Mammary epithelial cell (primary cell): ENCODE measurements at regions not wholly inside any gene's neighbourhood (a gene's known extent, or its start where the extent isn't known, plus 50 kb on each side); places are given as distances from the start of the nearest gene placed in this dataset.

Experiments
- CTCF ChIP-seq, 2 donors: IDR thresholded peaks in 1 of 2; conservative IDR thresholded peaks in 1 of 2; 2 replicates each; pipeline ENCODE4 v1.5.1; 2011 to 2012; ENCODE audit warnings: inconsistent platforms in 2 of 2, low read length in 2 of 2, mild to moderate bottlenecking in 2 of 2, control low read depth in 1 of 2, low read depth in 1 of 2; ENCODE audit not compliant: insufficient read depth in 1 of 2; ENCODE audit errors: extremely low read depth in 1 of 2
- EZH2 ChIP-seq: IDR thresholded peaks from 2 replicates; pipeline ENCODE4 v1.6.1; 2012; ENCODE audit warnings: low read length, inconsistent platforms, borderline replicate concordance

DNA sequence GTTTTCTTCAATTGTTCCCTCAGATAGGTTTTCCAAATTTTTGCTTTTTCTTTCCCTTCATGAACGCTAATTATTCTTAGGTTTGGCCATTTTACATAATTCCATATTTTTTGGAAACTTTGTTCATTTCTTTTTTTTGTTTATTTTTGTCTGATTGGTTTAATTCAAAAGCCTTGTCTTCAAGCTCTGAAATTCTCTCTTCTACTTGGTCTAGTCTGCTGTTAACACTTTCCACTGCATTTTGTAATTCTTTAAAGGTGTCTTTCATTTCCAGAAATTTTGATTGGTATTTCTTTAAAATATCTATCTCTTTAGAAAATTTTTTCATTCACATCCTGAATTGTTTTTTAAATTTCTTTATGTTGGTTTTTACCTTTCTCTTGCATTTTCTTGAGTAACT, 63.9 kb upstream of the VLDLR start:
- TF ChIP-seq CTCF (conservative IDR thresholded peaks at IDR 0.05 in 1 of 2, IDR thresholded peaks at IDR 0.05 in 1 of 2; ENCODE audit: extremely low read depth in 1 of 2, insufficient read depth in 1 of 2, low read depth in 1 of 2, low read length in 2 of 2) (no peak), EZH2 (no peak)
